GM12878 (cell line): ENCODE measurements at regions not wholly inside any gene's neighbourhood (a gene's known extent, or its start where the extent isn't known, plus 50 kb on each side); places are given as distances from the start of the nearest gene placed in this dataset.

ENCODE experiments used
- CHD1 ChIP-seq: IDR thresholded peaks from 2 replicates; pipeline ENCODE4 v1.6.1; 2012; ENCODE audit warnings: low read depth, low read length, improper control_type of control experiment
- ELK1 ChIP-seq: IDR thresholded peaks from 2 replicates; pipeline ENCODE4 v1.6.1; 2012; ENCODE audit warnings: low read depth, low read length, improper control_type of control experiment
- IKZF2 ChIP-seq, 2 experiments: fragments of 450-650 bp; IDR thresholded peaks; 2 replicates each; pipeline ENCODE4 v1.6.1; 2017; ENCODE audit warnings: mild to moderate bottlenecking in 2 of 2, moderate library complexity in 2 of 2
- IRF4 ChIP-seq: IDR thresholded peaks from 2 replicates; pipeline ENCODE4 v1.6.1; 2011; ENCODE audit warnings: low read depth, low read length
- JUNB ChIP-seq: IDR thresholded peaks from 2 replicates; pipeline ENCODE4 v1.6.1; 2016; ENCODE audit warnings: antibody characterized with exemption, mild to moderate bottlenecking
- JUND ChIP-seq: IDR thresholded peaks from 2 replicates; pipeline ENCODE4 v1.6.1; 2012; ENCODE audit warnings: low read depth, mild to moderate bottlenecking, low read length, improper control_type of control experiment, moderate library complexity
- MTA2 ChIP-seq: fragments of 450-650 bp; IDR thresholded peaks from 2 replicates; pipeline ENCODE4 v1.6.1; 2016; ENCODE audit warnings: low read depth, mild to moderate bottlenecking, moderate library complexity
- NFYA ChIP-seq: IDR thresholded peaks from 2 replicates; pipeline ENCODE4 v1.6.1; 2011; ENCODE audit warnings: low read depth, mild to moderate bottlenecking, low read length, improper control_type of control experiment, borderline replicate concordance
- NR2C2 ChIP-seq: IDR thresholded peaks from 2 replicates; pipeline ENCODE4 v1.6.1; 2011; ENCODE audit warnings: borderline replicate concordance, low read depth; ENCODE audit not compliant: control insufficient read depth, insufficient read length
- RAD51 ChIP-seq: fragments of 450-650 bp; IDR thresholded peaks from 2 replicates; pipeline ENCODE4 v1.6.1; 2016; ENCODE audit warnings: moderate library complexity, mild to moderate bottlenecking, inconsistent platforms
- RCOR1 ChIP-seq: conservative IDR thresholded peaks from 2 replicates; pipeline ENCODE4 v1.6.1; 2012; ENCODE audit warnings: low read depth, low read length, improper control_type of control experiment
- RELB ChIP-seq: fragments of 450-650 bp; IDR thresholded peaks from 2 replicates; pipeline ENCODE4 v1.6.1; 2017; ENCODE audit warnings: low read depth, mild to moderate bottlenecking, moderate library complexity
- RUNX3 ChIP-seq: IDR thresholded peaks from 2 replicates; pipeline ENCODE4 v1.6.1; 2012; ENCODE audit warnings: low read length, inconsistent platforms
- SMAD5 ChIP-seq: IDR thresholded peaks from 2 replicates; pipeline ENCODE4 v1.6.1; 2016; ENCODE audit warnings: antibody characterized with exemption, low read depth
- ZBTB40 ChIP-seq: fragments of 450-650 bp; IDR thresholded peaks from 2 replicates; pipeline ENCODE4 v1.6.1; 2016; ENCODE audit warnings: mild to moderate bottlenecking, moderate library complexity, borderline replicate concordance
- ZNF207 ChIP-seq: fragments of 450-650 bp; IDR thresholded peaks from 2 replicates; pipeline ENCODE4 v1.6.1; 2014; ENCODE audit warnings: antibody characterized with exemption, mild to moderate bottlenecking, borderline replicate concordance
- TF ChIP-seq, protein P1 (sequence below): IDR thresholded peaks from 2 replicates; pipeline ENCODE4 v1.6.1; 2012; ENCODE audit warnings: low read depth, low read length, improper control_type of control experiment
- TF ChIP-seq, protein P2 (sequence below): fragments of 450-650 bp; formaldehyde crosslinking; IDR thresholded peaks from 2 replicates; pipeline ENCODE4 v1.4.0; 2020; ENCODE audit warnings: mild to moderate bottlenecking, moderate library complexity
- TF ChIP-seq, protein P3 (sequence below): fragments of 450-650 bp; IDR thresholded peaks from 2 replicates; pipeline ENCODE4 v1.6.1; 2016; ENCODE audit warnings: mild to moderate bottlenecking

- TF ChIP-seq ZBTB40 (peak; percentile 44; the same call in 1 of the 2 replicates), CHD1 (no peak), IRF4 (no peak), SMAD5 (no peak), JUNB (no peak), NFYA (no peak), NR2C2 (no peak), JUND (no peak), IKZF2 (IDR thresholded peaks at IDR 0.05) (peak; percentile 42; a peak in 2 of 4 replicates), RELB (peak; percentile 73), RUNX3 (peak; percentile 43), RCOR1 (no peak), ELK1 (no peak), ZNF207 (no peak), RAD51 (no peak), MTA2 (peak; percentile 40; the same call in 1 of the 2 replicates)
- TF ChIP-seq, protein P1, sequence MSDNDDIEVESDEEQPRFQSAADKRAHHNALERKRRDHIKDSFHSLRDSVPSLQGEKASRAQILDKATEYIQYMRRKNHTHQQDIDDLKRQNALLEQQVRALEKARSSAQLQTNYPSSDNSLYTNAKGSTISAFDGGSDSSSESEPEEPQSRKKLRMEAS: no peak
- TF ChIP-seq, protein P2, sequence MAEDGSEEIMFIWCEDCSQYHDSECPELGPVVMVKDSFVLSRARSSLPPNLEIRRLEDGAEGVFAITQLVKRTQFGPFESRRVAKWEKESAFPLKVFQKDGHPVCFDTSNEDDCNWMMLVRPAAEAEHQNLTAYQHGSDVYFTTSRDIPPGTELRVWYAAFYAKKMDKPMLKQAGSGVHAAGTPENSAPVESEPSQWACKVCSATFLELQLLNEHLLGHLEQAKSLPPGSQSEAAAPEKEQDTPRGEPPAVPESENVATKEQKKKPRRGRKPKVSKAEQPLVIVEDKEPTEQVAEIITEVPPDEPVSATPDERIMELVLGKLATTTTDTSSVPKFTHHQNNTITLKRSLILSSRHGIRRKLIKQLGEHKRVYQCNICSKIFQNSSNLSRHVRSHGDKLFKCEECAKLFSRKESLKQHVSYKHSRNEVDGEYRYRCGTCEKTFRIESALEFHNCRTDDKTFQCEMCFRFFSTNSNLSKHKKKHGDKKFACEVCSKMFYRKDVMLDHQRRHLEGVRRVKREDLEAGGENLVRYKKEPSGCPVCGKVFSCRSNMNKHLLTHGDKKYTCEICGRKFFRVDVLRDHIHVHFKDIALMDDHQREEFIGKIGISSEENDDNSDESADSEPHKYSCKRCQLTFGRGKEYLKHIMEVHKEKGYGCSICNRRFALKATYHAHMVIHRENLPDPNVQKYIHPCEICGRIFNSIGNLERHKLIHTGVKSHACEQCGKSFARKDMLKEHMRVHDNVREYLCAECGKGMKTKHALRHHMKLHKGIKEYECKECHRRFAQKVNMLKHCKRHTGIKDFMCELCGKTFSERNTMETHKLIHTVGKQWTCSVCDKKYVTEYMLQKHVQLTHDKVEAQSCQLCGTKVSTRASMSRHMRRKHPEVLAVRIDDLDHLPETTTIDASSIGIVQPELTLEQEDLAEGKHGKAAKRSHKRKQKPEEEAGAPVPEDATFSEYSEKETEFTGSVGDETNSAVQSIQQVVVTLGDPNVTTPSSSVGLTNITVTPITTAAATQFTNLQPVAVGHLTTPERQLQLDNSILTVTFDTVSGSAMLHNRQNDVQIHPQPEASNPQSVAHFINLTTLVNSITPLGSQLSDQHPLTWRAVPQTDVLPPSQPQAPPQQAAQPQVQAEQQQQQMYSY (CRISPR knock-in tag): no peak
- TF ChIP-seq, protein P3, sequence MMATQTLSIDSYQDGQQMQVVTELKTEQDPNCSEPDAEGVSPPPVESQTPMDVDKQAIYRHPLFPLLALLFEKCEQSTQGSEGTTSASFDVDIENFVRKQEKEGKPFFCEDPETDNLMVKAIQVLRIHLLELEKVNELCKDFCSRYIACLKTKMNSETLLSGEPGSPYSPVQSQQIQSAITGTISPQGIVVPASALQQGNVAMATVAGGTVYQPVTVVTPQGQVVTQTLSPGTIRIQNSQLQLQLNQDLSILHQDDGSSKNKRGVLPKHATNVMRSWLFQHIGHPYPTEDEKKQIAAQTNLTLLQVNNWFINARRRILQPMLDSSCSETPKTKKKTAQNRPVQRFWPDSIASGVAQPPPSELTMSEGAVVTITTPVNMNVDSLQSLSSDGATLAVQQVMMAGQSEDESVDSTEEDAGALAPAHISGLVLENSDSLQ: peak; percentile 63
Measured at GRCh38 chr15:77797270-77797669, 164.6 kb upstream of the LINGO1 start (continued).
